Upper lobe of right lung (tissue), 1 donor: ENCODE measurements at regions not wholly inside any gene's neighbourhood (a gene's known extent, or its start where the extent isn't known, plus 50 kb on each side); places are given as distances from the start of the nearest gene placed in this dataset.

Source experiments
- ATAC-seq: fragments of 200-7000 bp; cut with Tn5 transposase; one replicate; pipeline ENCODE4 v1.9.1; 2020; ENCODE audit warnings: mild to moderate bottlenecking, moderate library complexity
- DNase-seq: peaks from one replicate; pipeline ENCODE4 v3.0.0-alpha.2; 2020
- H3K27ac ChIP-seq: fragments of 200-600 bp; one replicate; pipeline ENCODE4 v1.8.0; 2022
- H3K27me3 ChIP-seq: fragments of 200-600 bp; one replicate; pipeline ENCODE4 v1.8.0; 2022; ENCODE audit warnings: mild to moderate bottlenecking
- H3K36me3 ChIP-seq: fragments of 200-600 bp; one replicate; pipeline ENCODE4 v1.8.0; 2022
- H3K4me1 ChIP-seq: fragments of 200-600 bp; one replicate; pipeline ENCODE4 v1.8.0; 2022
- H3K4me3 ChIP-seq: fragments of 200-600 bp; one replicate; pipeline ENCODE4 v1.8.0; 2022; ENCODE audit warnings: mild to moderate bottlenecking
- H3K9me3 ChIP-seq: fragments of 200-600 bp; one replicate; pipeline ENCODE4 v1.8.0; 2022
- intact Hi-C: fragments of 100-400 bp; cut with DNase I; formaldehyde crosslinking; loops from one replicate; pipeline ENCODE4 v1.11.0; 2022
- TF ChIP-seq, protein P1 (sequence below): fragments of 200-600 bp; IDR thresholded peaks from one replicate; pipeline ENCODE4 v1.8.0; 2022; ENCODE audit warnings: antibody characterized with exemption
- donor health status: DM: no; HTN: yes; CAD: no; lungs with severe emphysema.

DNA sequence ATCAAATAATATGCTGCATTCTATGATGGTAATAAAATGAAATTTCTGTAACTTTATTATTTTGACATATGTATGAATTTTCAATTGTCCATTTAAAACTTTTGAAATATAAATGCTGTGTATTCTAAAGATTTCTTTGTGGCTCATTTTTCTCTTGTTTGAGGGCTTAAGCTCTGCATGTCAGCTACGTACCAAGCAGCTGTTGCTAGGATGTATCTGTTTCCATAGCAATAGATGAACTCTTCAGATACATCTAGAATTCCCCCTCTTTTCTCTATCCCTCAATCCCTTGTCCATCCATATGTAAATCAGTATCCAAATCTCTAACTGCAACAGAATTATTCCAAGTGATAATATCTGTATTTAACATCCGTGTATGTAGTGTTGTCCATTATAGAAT, 76.5 kb upstream of the OPRM1 start:
- Histone ChIP-seq H3K36me3 (no peaks in the 10 kb centered on the region), H3K4me3 (no peak overlapping the region), H3K27me3 (no peaks in the 10 kb centered on the region), H3K27ac (no peak overlapping the region), H3K9me3 (no peaks in the 10 kb centered on the region), H3K4me1 (no peaks in the 10 kb centered on the region)
- ATAC-seq (no peak), DNase-seq (no peak)
- intact Hi-C loops, result no loop called here
- TF ChIP-seq, protein P1, sequence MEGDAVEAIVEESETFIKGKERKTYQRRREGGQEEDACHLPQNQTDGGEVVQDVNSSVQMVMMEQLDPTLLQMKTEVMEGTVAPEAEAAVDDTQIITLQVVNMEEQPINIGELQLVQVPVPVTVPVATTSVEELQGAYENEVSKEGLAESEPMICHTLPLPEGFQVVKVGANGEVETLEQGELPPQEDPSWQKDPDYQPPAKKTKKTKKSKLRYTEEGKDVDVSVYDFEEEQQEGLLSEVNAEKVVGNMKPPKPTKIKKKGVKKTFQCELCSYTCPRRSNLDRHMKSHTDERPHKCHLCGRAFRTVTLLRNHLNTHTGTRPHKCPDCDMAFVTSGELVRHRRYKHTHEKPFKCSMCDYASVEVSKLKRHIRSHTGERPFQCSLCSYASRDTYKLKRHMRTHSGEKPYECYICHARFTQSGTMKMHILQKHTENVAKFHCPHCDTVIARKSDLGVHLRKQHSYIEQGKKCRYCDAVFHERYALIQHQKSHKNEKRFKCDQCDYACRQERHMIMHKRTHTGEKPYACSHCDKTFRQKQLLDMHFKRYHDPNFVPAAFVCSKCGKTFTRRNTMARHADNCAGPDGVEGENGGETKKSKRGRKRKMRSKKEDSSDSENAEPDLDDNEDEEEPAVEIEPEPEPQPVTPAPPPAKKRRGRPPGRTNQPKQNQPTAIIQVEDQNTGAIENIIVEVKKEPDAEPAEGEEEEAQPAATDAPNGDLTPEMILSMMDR, result no peak

GRCh38 chr6:153960741-153961140, 78.3 kb upstream of the OPRM1 start:
- Histone ChIP-seq H3K27me3 (no peaks in the 10 kb centered on the region), H3K9me3 (no peaks in the 10 kb centered on the region), H3K4me1 (no peaks in the 10 kb centered on the region), H3K36me3 (no peaks in the 10 kb centered on the region), H3K4me3 (no peak overlapping the region), H3K27ac (no peak overlapping the region)
- no peak for ATAC-seq
- no peak for DNase-seq
- TF ChIP-seq, protein P1, result no peak
- intact Hi-C loops, result no loop called here

DNA sequence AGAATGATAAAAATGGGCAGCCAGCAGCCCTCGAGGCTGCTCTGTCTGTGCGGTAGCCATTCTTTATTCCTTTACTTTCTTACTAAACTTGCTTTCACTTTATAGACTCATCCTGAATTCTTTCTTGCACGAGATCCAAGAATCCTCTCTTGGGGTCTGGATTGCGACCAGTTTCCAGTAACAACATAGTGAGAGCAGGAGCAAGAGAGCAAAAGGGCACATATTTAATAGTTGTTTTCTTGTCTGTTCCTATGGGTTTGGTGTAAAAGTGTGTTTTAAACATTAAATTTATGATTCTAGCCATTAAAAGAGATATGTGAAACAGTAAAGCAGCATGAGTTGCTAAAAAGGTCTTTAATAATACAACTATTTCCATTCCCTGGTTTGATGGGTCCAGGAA, 78.8 kb upstream of the OPRM1 start:
- ATAC-seq (no peak), DNase-seq (no peak)
- TF ChIP-seq, protein P1, result no peak
- no peaks in the 10 kb centered on the region for H3K4me1 ChIP-seq
- H3K27me3 ChIP-seq, result no peaks in the 10 kb centered on the region
- no peaks in the 10 kb centered on the region for H3K9me3 ChIP-seq
- H3K36me3 ChIP-seq, result no peaks in the 10 kb centered on the region
- no peak overlapping the region for H3K4me3 ChIP-seq
- intact Hi-C loops, result no loop called here
- H3K27ac ChIP-seq, result no peak overlapping the region

- intact Hi-C loops, result no loop called here
- DNase-seq (no peak), ATAC-seq (no peak)
- no peak overlapping the region for H3K4me3 ChIP-seq
- no peaks in the 10 kb centered on the region for H3K36me3 ChIP-seq
- no peak overlapping the region for H3K27ac ChIP-seq
- H3K27me3 ChIP-seq, result no peaks in the 10 kb centered on the region
- no peaks in the 10 kb centered on the region for H3K4me1 ChIP-seq
- no peaks in the 10 kb centered on the region for H3K9me3 ChIP-seq
- TF ChIP-seq, protein P1, result no peak
Observed at GRCh38 chr6:153959276-153959675, 79.8 kb upstream of the OPRM1 start.

- Histone ChIP-seq H3K27ac (no peak overlapping the region), H3K4me3 (no peak overlapping the region), H3K36me3 (no peaks in the 10 kb centered on the region), H3K4me1 (no peaks in the 10 kb centered on the region), H3K9me3 (no peaks in the 10 kb centered on the region), H3K27me3 (no peaks in the 10 kb centered on the region)
- ATAC-seq (no peak), DNase-seq (no peak)
- TF ChIP-seq, protein P1, result no peak
- intact Hi-C loops, result no loop called here
Observed at GRCh38 chr6:153958860-153959259, 80.2 kb upstream of the OPRM1 start.

DNA sequence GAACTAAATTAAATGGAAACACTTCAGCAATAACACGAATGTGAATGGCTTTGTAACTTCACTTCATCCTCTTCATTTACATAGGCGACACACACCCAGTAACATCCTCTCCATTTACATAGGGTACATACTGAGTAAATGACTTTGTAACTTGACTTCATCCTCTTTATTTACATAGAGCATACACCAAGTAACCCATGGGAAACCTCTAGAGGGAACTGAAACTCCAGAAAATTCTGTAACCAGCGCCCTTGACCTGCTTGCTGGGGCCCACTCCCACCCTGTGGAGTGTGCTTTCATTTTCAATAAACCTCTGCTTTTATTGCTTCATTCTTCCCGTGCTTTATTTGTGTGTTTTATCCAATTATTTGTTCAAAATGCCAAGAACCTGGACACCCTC, 81.6 kb upstream of the OPRM1 start:
- Histone ChIP-seq H3K4me3 (no peak overlapping the region), H3K36me3 (no peaks in the 10 kb centered on the region), H3K4me1 (no peaks in the 10 kb centered on the region), H3K27me3 (no peaks in the 10 kb centered on the region), H3K9me3 (no peaks in the 10 kb centered on the region), H3K27ac (no peak overlapping the region)
- no peak for DNase-seq
- intact Hi-C loops, result no loop called here
- TF ChIP-seq, protein P1, result no peak
- peak; percentile 70 for ATAC-seq
